HG02970 (cell line): ENCODE measurements at regions not wholly inside any gene's neighbourhood (a gene's known extent, or its start where the extent isn't known, plus 50 kb on each side); places are given as distances from the start of the nearest gene placed in this dataset.
"Not testable (repeated sequence)": the region's sequence is repeated elsewhere in the genome, so short reads cannot be mapped to it uniquely, and the experiment has no call there.

ENCODE experiments used
- ATAC-seq: cut with Tn5 transposase; IDR thresholded peaks from one replicate; pipeline ENCODE4 v1.9.1; 2021; ENCODE audit warnings: mild to moderate bottlenecking, moderate library complexity, moderate number of reproducible peaks; ENCODE audit not compliant: unreplicated experiment, low FRiP score

DNA sequence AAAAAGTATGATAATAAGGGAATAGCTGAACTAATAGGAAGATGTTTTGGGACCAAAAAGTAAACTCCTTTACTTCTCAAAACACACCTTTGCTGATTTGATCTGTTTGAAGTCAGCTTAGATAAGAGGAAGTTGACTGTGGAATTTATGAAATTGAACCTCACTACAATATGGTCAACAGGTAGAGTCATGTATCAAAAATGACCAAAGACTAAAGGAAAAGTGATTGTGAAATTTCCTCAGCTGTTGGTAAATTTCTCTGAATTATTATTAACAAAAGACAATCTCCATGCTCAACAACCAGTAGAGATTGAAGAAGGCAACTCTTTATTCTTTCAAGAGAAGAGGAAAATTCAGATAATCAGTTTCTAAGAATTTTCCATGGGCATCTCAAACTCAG is 826.5 kb downstream of the KCNA4 start:
- ATAC-seq: no peak

DNA sequence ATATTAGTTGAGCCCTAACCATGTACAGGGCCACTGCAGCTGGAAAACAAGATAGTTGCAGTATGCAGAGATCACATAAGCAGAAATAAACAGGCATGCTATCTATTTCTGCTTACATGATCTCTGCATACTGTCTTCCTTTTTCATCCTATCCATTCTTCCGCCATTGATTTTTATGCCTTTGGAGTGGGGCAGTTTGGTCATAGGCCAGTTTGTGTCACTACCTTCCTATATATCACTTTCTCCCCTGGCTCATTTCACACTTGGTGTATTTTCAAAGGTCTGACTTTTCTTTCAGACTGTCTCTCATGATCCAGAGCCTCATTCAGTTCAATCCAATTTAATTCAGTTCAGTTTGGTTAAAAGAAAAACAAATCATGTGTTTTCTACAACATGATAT is 829.6 kb downstream of the KCNA4 start:
- ATAC-seq: no peak

DNA sequence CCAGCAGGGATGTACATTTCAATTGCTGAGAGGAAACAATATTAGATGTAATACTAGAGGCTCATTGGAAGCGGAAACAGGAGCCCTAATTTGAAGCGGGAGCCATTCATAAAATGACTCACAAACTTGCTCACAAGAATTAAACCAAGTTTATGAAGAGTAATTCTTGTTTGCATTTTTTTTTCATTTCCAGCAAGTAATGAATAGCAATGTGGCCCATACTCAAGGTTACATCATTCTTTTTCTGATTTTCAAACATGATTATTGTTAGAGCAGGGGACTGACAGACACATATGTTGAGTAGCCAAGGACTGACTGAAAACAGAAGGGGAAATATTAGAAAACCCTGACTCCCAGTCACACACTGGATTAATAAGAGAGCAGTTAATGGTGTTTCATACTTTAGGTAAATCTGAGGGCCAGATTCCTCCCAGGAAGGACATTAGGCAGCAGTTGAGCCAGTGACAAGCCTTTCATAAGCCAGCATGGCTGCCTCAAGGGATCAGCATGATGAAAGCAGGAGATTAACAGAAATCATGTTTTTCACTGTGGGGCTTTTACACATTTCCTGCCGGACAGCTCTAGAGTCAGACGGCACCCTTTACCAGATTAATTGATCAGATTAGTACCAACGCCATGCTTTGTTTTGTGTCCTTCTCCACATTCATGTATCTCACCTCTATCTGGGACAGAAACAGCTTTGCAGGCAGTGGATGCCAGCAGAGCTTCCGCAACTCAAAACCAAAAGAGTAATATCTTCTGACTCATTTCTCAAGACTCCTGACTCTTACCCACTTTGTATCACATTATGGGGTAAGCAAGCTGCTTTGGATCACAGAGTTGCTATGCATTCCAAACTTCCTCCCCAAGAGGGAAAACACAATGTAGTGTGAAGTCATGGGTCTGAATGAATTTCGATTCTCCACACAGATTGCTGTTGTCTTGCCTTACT is 831.6 kb downstream of the KCNA4 start:
- ATAC-seq: no peak

DNA sequence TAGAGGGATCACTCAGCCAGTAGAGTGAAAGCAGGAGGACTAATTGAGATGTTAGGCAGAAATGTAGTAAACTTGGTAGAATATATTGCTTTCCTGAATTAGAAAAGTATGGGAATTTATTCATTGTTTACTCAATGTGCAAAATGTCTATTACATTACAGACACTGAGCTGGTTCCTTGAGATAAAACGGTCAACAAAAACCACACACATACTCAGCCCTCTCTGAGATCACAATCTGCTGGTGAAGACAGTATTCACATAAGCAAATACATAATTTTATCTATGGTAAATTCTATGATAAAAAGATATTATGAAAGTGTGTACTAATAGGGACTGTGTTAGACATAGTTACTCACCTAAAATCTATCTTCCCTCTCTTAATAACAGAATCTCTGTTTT is 833.5 kb downstream of the KCNA4 start:
- no peak for ATAC-seq

DNA sequence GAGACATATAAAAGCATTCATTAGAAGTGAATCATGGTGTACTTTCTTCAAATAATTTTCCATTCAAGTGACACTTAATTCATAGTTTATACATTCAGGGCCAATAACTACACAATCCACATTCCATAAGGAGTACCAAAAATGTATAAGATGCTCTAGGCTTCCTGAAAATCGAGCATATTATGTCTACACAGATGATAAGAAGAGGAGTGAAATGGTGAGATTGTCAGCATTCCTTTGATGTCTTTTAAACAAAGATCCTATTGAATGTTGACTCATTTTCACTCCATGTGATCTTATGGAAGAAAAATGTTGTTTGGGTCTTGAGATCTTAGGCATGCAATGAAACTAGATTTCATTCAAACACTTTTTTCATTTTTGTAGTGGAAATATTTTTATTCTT is 843.2 kb downstream of the KCNA4 start:
- ATAC-seq: no peak

DNA sequence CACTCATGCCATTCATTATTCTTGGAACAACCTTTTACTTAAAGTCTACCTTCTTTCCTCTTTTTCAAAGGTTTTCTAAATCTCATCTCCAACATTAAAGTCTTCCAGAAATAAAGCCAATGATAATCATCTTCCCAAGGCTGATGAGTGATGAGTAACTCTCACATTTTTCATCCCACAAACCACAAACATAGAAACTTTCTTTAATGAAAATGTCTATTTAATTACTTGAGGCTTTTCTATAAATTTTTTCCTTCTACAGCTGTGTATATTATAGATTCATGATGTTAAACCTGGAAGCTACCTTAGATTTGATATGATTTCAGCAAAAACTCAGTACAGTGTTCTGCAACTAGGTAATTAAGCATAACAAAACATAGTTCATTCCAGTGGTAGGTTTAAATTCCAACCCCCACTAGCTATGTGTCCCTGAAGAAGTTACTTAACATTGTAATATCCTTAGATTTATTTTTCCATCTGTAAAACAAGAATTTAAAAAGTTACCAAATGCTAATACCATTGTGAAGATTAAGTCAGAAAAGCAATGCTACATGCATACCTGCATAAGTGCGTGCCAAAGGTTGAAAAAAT is 845.4 kb downstream of the KCNA4 start:
- ATAC-seq: no peak

DNA sequence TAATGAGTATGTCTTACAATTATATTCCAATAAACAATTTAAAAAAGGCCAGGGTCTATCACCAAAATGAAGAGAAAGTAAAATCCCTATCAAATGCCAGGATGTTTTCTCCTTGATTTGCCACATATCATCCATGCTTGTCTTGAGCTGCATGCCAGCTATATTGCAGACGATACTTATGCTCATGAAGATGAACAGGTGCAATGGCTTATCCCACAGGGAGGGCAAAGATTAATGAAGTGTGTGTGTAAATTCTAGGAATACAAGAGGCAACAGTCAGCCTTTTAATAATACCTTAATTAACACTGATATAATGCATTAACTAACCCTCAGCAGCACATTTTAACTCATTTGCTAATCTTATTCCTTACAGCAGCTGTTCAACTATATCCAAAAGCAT is 850.5 kb downstream of the KCNA4 start:
- ATAC-seq: no peak

DNA sequence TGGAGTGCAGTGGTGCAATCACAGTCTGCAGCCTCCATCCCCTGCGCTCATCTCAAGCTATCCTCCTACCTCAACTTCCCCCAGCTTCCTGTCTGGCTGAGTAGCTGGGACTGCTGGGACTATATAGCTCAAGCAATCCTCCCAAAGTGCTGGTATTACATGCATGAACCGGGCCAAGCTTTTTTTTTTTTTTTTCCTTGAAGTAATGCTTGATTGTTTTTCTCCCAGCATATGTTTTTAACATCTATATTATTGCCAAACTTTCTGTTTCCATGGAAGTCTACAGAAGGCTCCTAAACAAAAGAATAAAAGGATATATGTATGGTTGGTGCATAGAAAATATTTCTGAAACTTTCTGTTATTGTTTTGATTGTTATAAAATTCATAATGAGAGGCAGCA is 853.6 kb downstream of the KCNA4 start:
- no peak for ATAC-seq

DNA sequence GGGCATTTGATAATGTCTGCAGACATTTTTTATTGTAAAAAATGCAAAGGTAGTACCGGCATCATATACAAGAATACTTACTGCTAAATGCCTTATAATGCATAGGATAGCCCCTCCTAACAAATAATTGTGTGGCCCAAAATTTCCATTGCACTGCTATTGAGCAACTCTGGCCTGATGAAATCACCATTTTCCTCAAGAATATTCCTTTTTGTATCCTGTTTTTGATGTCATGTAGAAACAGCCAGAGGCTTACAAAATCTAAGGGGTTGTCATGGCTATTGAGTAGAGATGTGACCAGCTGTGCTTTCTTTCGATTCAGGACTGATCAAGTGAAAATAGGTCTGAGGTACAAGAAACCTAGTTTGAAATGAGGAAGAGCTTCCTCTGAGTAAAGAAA is 854.3 kb downstream of the KCNA4 start:
- ATAC-seq: no peak

DNA sequence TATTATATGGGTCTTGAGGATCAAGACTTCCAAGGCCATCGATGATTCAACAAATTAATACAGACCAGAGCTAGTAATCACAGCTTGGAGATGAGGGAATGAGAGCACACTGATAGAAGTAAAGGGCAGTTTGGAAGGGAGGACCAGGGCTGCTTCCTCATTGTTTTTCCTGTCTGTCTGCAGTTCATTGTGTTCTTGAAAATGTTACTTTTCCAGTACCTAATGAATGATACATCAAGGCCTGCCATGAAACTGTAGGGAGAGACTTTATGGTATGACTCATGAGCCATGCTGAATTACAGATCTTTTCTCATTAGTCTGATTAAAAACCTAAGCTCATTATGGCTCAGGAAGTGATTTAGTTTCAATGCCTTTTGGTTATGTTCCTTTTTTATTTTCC is 855.6 kb downstream of the KCNA4 start:
- ATAC-seq: no peak

DNA sequence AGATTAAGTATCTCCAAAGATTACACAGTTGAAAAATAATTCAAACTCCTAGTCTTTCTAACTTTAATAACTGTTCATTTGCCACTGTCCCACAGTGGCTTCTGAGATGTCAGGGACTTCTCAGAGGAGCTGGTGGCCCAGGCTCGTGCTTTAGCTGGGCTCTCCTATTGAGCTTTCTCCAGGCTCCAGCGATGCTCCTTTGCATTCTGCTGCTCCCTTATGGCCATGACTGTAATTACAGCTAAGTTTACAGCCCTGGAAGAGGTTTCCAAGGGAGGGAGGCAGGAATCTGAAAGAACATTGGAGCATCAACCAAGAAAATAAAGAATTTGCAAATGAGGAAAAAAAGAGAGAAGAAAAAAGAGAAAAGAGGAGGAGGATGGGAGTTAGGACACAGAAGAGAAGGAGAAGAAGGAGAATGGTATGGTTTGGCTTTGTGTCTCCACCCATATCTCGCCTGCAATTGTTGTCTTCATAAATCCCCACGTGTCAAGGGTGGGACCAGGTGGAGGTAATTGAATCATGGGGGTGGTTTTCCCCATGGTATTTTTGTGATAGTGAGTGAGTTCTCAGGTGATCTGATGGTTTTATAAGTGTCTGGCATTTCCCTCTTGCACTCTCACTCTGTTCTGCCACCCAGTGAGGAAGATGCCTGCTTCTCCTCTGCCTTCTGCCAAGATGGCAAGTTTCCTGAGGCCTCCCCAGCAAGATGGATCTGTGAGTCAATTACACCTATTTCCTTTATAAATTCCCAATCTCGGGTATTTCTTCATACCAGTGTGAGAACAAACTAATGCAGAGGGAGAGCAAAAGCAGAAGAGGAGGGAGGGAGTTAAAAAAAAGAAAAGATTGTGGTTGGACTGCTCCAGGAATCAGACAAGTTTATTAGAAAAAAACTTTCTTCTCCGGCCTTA is 857.0 kb downstream of the KCNA4 start:
- peak; percentile 64 for ATAC-seq

DNA sequence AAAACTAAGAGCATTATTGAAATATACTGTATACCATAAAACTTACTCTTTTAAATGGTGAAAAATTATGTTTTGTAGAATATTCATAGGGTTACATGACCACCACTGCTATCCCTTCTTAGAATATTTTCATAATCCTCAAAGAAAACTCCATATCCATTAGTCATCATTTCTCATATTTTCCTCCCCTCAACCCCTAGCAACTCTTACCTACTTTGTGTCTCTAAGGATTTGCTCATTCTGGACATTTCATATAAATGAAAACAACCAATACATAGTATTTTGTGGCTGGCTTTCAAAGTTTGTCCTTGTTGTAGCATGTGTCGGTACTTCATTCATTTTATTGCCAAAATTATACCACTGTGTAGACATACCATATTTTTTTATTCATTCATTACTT is 863.8 kb downstream of the KCNA4 start:
- no peak for ATAC-seq

DNA sequence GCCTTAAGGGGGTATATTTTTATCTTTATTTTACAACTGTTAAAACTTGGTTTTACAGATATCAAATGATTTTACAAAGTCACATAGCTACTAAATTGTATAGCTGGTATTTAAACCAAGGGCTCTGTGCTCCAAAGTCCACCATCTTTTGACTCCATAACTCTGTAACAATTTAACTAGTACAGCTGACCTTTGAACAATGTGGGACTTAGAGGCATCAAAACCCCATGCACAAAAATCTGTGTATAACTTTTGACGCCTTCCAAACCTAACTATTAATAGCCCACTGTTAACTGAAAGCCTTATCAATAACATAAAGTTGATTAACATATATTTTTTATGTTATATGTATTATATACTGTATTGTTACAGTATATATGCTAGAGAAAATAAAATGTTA is 874.3 kb downstream of the KCNA4 start:
- not testable (repeated sequence) for ATAC-seq

DNA sequence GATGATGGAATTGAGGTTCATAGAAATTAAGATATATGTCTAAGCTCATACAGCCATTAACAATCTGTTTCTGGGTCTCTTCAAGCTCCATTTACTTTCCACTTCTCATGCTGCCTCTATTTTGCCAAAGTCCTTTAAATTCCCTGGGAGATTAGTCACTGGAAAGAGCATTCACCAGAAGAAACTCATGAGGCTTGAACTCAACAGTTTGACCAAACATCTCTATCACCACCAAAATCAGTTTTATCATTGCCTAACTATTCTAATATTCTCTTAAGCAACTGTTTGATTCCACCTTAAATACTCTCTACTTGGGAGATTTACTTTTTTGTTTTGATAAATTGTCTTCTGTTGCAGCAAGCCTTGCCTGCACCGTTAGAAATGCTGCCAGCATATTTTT is 881.3 kb downstream of the KCNA4 start:
- no peak for ATAC-seq

DNA sequence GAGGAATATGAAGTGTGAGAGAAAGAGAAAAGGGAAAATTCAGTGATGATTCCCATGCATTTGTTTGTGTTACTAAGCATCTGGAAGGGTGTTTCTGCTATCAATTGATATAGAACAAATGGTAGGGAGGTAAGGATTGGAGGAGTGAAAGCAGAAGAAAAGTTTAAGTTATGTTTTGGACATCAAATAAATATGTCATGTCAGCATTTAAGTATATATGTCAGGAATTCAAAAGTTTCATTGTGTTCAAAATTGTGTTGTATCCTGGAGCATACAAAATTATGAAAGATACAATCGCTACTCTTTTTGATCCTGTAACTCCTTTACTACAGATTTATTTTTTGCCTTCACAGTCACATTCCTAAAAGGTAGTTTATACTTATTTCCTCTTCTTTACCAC is 885.8 kb downstream of the KCNA4 start:
- no peak for ATAC-seq

DNA sequence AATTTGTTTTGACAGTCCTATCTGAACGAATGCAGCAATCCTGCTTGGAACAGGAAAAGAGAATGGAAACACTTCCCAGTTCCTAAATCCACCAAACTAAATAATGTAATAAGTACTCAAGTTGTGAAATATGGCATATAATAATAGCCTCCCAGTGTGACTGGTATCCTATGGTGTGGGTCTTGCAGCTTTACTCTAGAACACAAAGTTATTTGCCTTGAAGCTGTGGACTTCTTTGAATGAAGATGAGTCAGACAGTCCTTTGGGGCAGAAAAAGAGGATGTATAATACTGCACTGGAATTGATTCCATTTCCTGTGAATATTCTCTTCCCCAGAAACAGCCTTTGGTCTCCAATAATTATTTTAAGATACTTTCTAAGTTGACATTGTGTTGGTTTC is 887.0 kb downstream of the KCNA4 start:
- no peak for ATAC-seq

DNA sequence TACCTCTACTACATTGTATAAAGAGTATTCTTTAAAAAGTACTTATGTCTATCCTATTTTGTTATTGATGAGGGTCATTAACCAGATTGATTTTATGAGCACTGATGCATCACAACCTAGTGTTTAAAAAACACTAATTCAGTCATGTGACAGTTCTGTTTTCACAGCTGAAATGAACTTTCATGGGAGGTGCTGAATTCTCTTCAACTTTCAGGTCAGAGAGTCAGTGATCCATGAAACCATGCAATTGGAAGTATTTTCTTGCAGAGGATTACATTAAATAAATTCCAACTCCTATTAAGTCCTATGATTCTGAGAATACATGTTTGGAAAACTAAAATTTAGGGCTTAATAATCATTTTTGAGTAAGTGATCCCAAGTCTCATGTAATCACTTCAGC is 889.4 kb downstream of the KCNA4 start:
- ATAC-seq: no peak

DNA sequence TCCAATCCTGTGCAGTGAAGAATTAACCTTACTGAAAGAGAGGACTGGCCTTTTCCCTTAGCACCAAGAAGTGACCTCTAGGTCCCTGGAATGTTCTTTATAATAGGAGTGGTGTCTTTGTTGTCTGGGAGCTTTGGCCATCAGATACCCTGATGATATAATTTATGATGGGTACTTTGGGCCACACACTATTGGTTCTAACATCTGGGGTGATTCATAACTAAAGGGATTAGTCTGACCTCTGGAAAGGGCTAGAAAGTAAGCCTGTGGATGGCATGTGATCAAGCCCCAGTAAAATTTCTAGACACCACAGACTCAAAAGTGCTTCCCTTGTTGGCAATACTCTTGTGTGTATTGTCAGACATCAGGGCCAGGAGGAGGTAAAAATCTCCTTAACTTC is 891.2 kb downstream of the KCNA4 start:
- no peak for ATAC-seq

DNA sequence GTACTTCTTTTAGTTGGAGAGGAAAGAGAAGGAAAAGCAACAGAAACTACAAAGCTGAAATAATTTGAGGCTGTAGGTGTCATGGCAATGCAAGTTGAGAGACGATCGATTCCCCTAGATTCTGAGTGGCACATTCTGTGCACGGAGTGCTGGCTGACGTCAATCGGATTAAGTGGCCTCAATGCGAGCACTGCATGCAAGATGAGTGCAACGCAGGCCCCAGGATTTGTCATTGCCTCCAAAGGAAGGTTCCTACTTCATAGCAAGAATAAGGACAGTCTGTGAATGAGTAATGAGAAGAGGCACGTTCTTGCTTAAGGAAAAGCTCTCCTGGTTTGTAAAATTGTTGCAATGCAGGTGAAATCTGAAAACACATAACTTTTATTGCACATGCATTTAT is 892.4 kb downstream of the KCNA4 start:
- no peak for ATAC-seq

DNA sequence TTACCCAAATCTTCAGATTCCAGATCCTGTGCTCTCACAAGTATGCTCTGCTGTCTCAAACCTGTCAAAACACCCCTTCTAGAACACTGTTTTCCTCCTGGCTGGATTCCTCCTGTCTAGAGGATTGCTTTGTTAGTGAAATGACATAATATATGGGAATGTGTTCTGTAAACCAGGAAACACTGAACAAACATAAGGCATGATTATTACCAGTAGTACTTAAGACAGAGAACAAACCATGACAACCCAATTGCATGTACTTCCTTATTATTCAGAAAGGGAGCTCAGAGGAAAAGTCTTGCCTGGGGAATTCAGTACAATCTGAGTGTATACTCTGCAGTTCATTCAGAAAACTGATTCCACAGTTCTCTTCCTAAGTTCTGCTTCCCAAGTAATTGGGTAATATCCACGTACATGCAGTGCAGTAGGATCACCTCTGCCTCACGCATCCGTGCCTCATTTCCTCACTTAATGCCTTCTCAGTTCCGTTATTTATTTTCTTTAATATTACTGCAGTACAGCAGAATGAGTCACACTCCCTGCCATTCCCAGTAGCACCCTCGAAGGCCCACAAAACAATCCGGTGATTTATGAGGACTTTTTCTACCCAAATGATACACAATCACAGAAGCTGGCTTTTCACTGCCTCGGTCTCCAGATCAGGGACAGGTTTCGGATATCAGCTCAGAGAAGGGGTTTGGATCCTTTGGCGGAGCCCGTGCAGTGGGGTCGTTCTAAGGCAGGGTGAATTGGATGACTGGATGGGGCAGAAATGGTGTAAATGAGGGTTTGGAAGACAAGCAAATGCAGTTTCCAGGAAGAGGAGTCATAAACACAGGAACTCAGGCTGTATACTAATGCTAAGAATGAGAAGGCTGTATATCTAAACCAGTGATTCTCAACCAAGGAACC is 896.9 kb downstream of the KCNA4 start:
- ATAC-seq: no peak
